ENCODE measurements at regions not wholly inside any gene's neighbourhood (a gene's known extent, or its start where the extent isn't known, plus 50 kb on each side); places are given as distances from the start of the nearest gene placed in this dataset.

DNA sequence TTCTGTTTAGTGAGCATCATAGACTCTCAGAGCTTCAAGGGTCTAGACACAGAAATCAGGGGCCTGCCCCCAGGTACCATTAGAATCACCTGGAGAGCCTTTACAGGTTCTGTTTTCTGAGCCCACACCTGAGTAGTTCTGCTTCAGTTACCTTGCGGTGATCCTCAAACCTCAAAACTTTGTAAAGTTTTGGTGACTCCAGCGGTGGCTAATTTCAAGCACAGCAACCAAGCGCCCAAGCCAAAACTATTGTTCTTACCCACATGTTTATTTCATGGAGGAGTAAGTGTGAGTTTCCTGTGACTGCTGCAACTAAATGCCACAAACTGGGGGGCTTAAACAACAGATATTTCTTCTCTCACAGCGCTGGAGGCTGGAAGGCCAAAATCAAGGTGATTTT lies 108.9 kb downstream of the FOXD1 start:
- no peak overlapping the region for H3K9ac ChIP-seq (ENCODE audit: insufficient read length)
- TF ChIP-seq EZH2 (IDR thresholded peaks at IDR 0.05), result no peak
- TF ChIP-seq POLR2AphosphoS5 (IDR thresholded peaks at IDR 0.05; ENCODE audit: borderline replicate concordance, low read depth, low read length), result no peak
- TF ChIP-seq FOXP2 (optimal IDR thresholded peaks at IDR 0.05; ENCODE audit: control extremely low read depth, extremely low read length, insufficient read depth), result no peak
- H3K4me3 ChIP-seq, result no peak overlapping the region
- H3K27ac ChIP-seq, result no peak overlapping the region
- DNase-seq (ENCODE audit: low read depth, low spot score), result no peak
- H3K9me3 ChIP-seq (ENCODE audit: low read depth, low read length), result no peaks in the 10 kb centered on the region
- H3K36me3 ChIP-seq (ENCODE audit: insufficient read depth, low read length), result no peaks in the 10 kb centered on the region

DNA sequence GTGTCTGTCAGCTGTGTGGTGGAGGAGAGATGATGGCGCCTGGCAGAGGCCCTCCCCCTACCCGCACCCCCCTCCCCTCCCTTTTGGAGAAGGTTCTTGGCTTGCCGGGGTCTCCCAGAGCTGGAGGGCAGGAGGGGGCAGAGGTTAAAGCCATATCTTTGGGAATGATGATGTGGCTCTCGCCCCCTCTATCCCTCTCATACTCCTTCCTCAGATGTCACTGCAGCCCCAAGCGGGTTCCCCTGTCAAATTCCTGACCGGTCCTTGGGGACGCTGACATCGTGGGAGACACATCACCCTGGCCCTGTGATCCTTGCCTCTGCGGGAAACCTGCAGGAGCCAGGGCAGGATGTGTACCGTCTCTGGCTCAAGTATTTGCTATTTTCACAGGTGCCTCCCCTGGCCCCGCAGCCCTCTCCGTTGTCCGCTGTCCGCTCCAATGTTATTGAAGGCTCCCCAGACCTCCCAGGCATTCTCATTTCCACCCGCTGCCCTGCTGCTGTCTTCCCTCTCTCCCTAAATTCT lies 109.5 kb downstream of the FOXD1 start:
- Histone ChIP-seq H3K4me3 (no peak overlapping the region), H3K36me3 (ENCODE audit: insufficient read depth, low read length) (no peaks in the 10 kb centered on the region), H3K9ac (ENCODE audit: insufficient read length) (no peak overlapping the region), H3K27ac (no peak overlapping the region), H3K9me3 (ENCODE audit: low read depth, low read length) (no peaks in the 10 kb centered on the region)
- no peak for TF ChIP-seq FOXP2 (optimal IDR thresholded peaks at IDR 0.05; ENCODE audit: control extremely low read depth, extremely low read length, insufficient read depth)
- no peak for TF ChIP-seq POLR2AphosphoS5 (IDR thresholded peaks at IDR 0.05; ENCODE audit: borderline replicate concordance, low read depth, low read length)
- TF ChIP-seq EZH2 (IDR thresholded peaks at IDR 0.05), result no peak
- no peak for DNase-seq (ENCODE audit: low read depth, low spot score)

DNA sequence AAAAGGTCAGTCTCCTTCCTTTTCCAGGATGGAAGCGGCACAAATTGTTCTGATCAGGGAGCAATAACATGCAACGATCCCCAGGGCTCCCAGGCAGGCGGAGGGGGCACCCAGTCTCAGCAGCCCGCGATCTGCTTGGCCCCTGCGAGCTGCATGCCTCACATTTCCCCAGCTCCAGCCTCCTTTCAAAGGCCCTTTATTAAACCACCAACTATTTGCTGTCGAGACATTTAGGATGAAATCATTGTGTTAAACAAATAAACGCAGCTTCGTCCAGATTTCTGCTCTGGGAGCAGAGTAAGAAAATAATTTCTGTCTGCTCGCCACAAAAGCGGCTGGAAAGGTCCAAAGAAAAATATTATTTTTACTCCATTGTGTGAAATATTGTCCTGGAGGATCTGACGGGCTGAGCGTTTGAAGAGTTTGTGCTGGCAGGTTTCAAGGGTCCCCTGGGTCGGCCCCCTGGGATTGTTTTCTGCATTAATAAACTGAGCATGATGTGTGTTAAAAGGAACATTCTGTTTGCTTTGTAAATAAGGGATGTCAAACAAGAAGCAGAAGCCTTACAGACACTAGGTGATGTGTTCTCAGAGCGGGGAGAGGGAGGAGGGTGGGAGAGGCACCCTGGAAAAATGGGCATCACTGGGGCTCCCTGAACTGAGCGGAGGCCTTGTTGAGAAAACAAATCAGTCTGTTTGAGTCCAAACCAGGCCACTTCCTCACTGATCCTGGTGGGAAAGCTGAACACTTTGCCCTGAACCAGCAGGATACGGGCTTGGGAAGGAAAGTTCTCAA lies 110.1 kb downstream of the FOXD1 start:
- Histone ChIP-seq H3K27ac (no peak overlapping the region), H3K9me3 (ENCODE audit: low read depth, low read length) (no peaks in the 10 kb centered on the region), H3K9ac (ENCODE audit: insufficient read length) (no peak overlapping the region), H3K4me3 (no peak overlapping the region), H3K36me3 (ENCODE audit: insufficient read depth, low read length) (no peaks in the 10 kb centered on the region)
- TF ChIP-seq POLR2AphosphoS5 (IDR thresholded peaks at IDR 0.05; ENCODE audit: borderline replicate concordance, low read depth, low read length), result no peak
- no peak for TF ChIP-seq FOXP2 (optimal IDR thresholded peaks at IDR 0.05; ENCODE audit: control extremely low read depth, extremely low read length, insufficient read depth)
- TF ChIP-seq EZH2 (IDR thresholded peaks at IDR 0.05), result no peak
- no peak for DNase-seq (ENCODE audit: low read depth, low spot score)

DNA sequence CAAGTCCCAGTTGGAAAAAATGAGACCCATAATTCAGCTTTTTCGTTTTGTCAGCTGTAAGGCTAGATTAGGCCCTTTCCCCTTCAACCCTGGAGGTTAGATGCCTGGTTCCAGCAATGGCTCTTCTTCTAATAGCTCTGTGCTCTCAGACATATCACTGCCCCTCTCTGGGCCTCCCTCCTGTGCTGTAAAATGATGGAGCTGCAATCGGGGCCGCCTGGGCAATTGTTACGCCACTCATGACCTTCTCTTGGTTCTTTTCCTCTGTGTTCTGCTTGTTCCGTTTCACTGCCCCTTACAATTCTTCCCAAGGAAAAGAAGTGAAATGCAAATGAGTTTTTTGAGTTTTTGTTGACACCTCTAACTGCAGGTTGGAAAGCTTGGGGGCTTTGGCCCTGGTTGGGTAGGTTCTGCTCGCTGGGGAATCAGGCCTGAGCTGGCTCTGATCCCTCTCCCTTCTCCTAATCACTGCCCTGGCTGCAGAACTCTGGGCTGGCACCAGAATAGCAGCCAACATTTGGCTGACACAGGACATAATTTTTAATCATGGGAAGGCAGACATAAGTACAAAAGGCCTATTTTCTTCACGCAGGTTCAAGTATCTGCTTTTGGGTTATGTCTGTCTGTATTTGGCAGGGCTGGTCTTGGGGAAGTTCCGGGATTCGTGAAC lies 110.9 kb downstream of the FOXD1 start:
- no peak for DNase-seq (ENCODE audit: low read depth, low spot score)
- no peak overlapping the region for H3K27ac ChIP-seq
- H3K36me3 ChIP-seq (ENCODE audit: insufficient read depth, low read length), result no peaks in the 10 kb centered on the region
- H3K9me3 ChIP-seq (ENCODE audit: low read depth, low read length), result no peaks in the 10 kb centered on the region
- no peak overlapping the region for H3K4me3 ChIP-seq
- TF ChIP-seq POLR2AphosphoS5 (IDR thresholded peaks at IDR 0.05; ENCODE audit: borderline replicate concordance, low read depth, low read length) (no peak), EZH2 (IDR thresholded peaks at IDR 0.05) (no peak), FOXP2 (optimal IDR thresholded peaks at IDR 0.05; ENCODE audit: control extremely low read depth, extremely low read length, insufficient read depth) (no peak)
- no peak overlapping the region for H3K9ac ChIP-seq (ENCODE audit: insufficient read length)

DNA sequence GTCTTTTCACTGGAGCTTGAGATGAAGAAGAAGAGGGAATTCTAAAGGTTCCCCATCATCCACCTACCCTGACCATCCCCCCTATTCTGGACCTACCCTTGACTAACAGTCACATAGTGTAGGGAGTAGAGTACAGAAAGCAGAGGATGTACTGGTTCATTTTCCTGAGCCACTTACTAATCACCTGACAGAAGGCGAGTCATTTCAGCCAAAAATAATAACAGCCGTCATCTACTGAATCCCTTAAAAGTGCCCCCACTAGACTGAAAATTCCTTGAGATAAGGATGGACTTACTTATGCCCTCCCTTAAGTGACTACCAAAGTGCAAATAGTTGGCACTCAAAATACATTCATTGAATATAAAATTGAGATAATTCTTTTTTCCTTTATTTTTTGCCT lies 112.2 kb downstream of the FOXD1 start:
- Histone ChIP-seq H3K9me3 (ENCODE audit: low read depth, low read length) (no peaks in the 10 kb centered on the region), H3K27ac (no peak overlapping the region), H3K4me3 (no peak overlapping the region), H3K9ac (ENCODE audit: insufficient read length) (no peak overlapping the region), H3K36me3 (ENCODE audit: insufficient read depth, low read length) (no peaks in the 10 kb centered on the region)
- DNase-seq (ENCODE audit: low read depth, low spot score), result no peak
- TF ChIP-seq FOXP2 (optimal IDR thresholded peaks at IDR 0.05; ENCODE audit: control extremely low read depth, extremely low read length, insufficient read depth) (no peak), POLR2AphosphoS5 (IDR thresholded peaks at IDR 0.05; ENCODE audit: borderline replicate concordance, low read depth, low read length) (no peak), EZH2 (IDR thresholded peaks at IDR 0.05) (no peak)

DNA sequence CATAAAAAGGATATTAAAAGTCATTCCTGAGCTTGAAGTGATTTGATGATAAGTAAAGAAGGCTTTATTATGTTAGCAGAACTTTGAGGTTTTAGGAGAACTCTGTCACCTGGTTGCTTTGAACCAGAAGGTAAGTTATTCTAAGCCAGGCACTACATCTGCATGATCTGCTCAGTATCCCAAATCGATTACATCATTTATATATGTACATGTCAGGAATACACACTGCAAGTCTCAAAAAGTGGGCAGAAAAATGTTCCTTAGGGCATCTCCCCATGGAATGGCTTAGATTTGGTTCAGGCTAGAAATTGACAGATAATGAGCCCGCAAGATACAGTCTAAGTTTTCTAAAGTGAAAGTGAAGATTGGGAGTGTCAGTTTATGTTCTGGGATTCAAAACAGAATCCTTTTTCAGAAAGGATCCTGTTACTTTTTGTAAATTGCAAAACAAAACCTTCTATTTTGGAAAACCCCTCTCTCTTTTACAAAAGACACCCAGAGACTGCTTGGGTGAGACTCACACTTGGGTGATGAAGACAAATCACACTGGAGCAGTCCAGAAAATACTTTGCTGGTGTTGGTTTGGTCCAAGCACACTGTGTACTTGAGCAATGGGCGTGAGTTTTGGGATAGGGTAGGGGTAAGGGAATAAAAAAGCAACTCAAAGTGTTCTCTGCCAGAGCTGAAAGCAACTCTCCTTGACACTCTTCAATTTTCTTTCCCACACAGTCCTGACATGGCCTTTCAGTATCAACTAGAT lies 114.5 kb downstream of the FOXD1 start:
- H3K36me3 ChIP-seq (ENCODE audit: insufficient read depth, low read length), result no peaks in the 10 kb centered on the region
- no peak overlapping the region for H3K27ac ChIP-seq
- DNase-seq (ENCODE audit: low read depth, low spot score), result no peak
- H3K9ac ChIP-seq (ENCODE audit: insufficient read length), result no peak overlapping the region
- TF ChIP-seq POLR2AphosphoS5 (IDR thresholded peaks at IDR 0.05; ENCODE audit: borderline replicate concordance, low read depth, low read length), result no peak
- no peak for TF ChIP-seq EZH2 (IDR thresholded peaks at IDR 0.05)
- no peak for TF ChIP-seq FOXP2 (optimal IDR thresholded peaks at IDR 0.05; ENCODE audit: control extremely low read depth, extremely low read length, insufficient read depth)
- no peaks in the 10 kb centered on the region for H3K9me3 ChIP-seq (ENCODE audit: low read depth, low read length)
- H3K4me3 ChIP-seq, result no peak overlapping the region

DNA sequence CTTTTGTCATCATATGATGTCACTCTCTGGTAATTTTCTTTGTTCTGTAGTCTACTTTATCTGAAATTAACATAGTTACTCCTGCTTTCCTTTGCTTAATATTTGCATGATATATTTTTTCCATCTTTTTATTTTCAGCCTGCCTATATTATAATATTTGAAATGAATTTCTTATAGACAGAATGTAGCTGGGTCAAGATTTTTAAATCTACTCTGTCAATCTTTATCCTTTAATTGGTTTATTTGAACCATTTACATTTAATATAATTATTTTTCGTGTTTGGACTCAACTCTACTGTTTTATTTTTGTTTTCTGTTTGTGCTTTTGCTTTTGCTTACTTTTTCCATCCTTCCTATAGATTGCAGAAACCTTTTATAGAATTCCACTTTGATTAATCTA lies 118.0 kb downstream of the FOXD1 start:
- DNase-seq (ENCODE audit: low read depth, low spot score), result no peak

DNA sequence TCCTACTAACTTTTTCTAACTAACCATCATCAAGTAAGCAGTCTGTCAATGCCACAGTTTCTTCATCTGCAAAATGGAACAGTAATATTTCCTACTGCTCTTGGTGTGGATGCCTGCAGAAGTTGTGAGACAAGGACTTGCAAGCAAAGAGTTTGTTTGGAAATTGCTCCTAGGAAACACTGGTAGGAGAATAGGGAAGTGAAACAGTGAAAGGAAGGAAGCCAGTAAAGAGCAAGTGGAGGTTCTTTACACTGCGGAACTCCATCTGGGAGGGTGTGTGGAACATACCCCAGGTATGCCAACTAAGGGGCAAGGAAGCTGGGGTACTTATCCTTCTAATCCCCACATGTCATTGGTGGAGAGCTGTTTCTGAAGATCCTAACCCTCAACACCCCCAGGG lies 119.9 kb downstream of the FOXD1 start:
- DNase-seq (ENCODE audit: low read depth, low spot score), result no peak
- TF ChIP-seq EZH2 (IDR thresholded peaks at IDR 0.05) (no peak), POLR2AphosphoS5 (IDR thresholded peaks at IDR 0.05; ENCODE audit: borderline replicate concordance, low read depth, low read length) (no peak), FOXP2 (optimal IDR thresholded peaks at IDR 0.05; ENCODE audit: control extremely low read depth, extremely low read length, insufficient read depth) (no peak)
- Histone ChIP-seq H3K9me3 (ENCODE audit: low read depth, low read length) (no peaks in the 10 kb centered on the region), H3K27ac (no peak overlapping the region), H3K9ac (ENCODE audit: insufficient read length) (no peak overlapping the region), H3K4me3 (no peak overlapping the region), H3K36me3 (ENCODE audit: insufficient read depth, low read length) (no peaks in the 10 kb centered on the region)

More for the DNA sequence above, 118.0 kb downstream of the FOXD1 start:
- Histone ChIP-seq H3K9ac (ENCODE audit: insufficient read length) (no peak overlapping the region), H3K4me3 (no peak overlapping the region), H3K9me3 (ENCODE audit: low read depth, low read length) (no peaks in the 10 kb centered on the region), H3K36me3 (ENCODE audit: insufficient read depth, low read length) (no peaks in the 10 kb centered on the region), H3K27ac (no peak overlapping the region)
- no peak for TF ChIP-seq EZH2 (IDR thresholded peaks at IDR 0.05)
- no peak for TF ChIP-seq POLR2AphosphoS5 (IDR thresholded peaks at IDR 0.05; ENCODE audit: borderline replicate concordance, low read depth, low read length)
- no peak for TF ChIP-seq FOXP2 (optimal IDR thresholded peaks at IDR 0.05; ENCODE audit: control extremely low read depth, extremely low read length, insufficient read depth)
